ENCODE measurements at regions not wholly inside any gene's neighbourhood (a gene's known extent, or its start where the extent isn't known, plus 50 kb on each side); places are given as distances from the start of the nearest gene placed in this dataset.

DNA sequence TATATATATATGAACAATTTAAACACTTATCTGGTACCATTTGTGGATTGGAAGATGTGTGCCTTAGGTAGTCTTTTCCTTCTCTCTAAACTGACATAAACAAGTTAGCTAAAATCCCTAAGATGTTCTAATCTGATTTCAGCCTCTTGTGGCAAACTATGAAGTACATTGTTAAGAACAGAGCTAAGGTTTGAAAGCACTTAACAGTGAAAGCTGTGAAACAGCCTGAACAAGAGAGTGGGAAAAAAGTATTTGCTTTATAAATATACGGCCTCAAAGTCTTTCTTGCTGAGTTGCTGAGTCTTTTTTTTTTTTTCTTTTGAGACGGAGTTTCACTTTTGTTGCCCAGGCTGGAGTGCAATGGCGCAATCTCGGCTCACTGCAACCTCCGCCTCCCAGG lies 53.7 kb upstream of the PELI2 start:
- Histone ChIP-seq H2BK15ac (ENCODE audit: low read depth, low read length) (no peak overlapping the region), H4K91ac (ENCODE audit: insufficient read depth, low read depth, low read length) (no peak overlapping the region), H3K27ac (ENCODE audit: insufficient read depth, low read length) (no peak overlapping the region), H4K5ac (ENCODE audit: low read depth, low read length) (no peak overlapping the region), H3K23ac (ENCODE audit: low read depth, low read length) (no peak overlapping the region), H2AFZ (replicated peaks; ENCODE audit: low read length, poor library complexity) (no peak overlapping the region), H3K4me2 (ENCODE audit: low read depth, low read length) (no peak overlapping the region), H2AK9ac (replicated peaks; ENCODE audit: low read depth, low read length, poor library complexity) (no peak overlapping the region), H3K18ac (ENCODE audit: low read depth, low read length) (no peak overlapping the region), H3K4me3 (ENCODE audit: insufficient read depth, low read depth, low read length) (no peak overlapping the region), H3K27me3 (ENCODE audit: control insufficient read depth, insufficient read depth, low read length) (peaks cover 7% of the 10 kb centered on the region), H3K9me3 (ENCODE audit: control insufficient read depth, insufficient read depth, low read length) (no peaks in the 10 kb centered on the region), H3K36me3 (ENCODE audit: control insufficient read depth, insufficient read depth, low read length) (no peaks in the 10 kb centered on the region), H3K79me1 (ENCODE audit: low read depth in 1 of 2, low read length in 2 of 2) (no peaks in the 10 kb centered on the region), H2BK120ac (ENCODE audit: low read depth, low read length) (no peak overlapping the region), H2AK5ac (ENCODE audit: low read depth, low read length) (no peak overlapping the region), H3K9me1 (ENCODE audit: insufficient read depth, low read length) (no peaks in the 10 kb centered on the region; the same call in 1 of the 2 replicates), H3K56ac (ENCODE audit: extremely low read depth, insufficient read depth, low read length) (no peak overlapping the region), H3K14ac (replicated peaks; ENCODE audit: low read depth, low read length) (no peak overlapping the region), H4K8ac (ENCODE audit: low read depth in 2 of 2, low read length in 2 of 2) (no peak overlapping the region), H3K9ac (ENCODE audit: low read depth, low read length) (no peak overlapping the region), H4K20me1 (ENCODE audit: insufficient read depth, low read length) (no peaks in the 10 kb centered on the region), H2BK20ac (ENCODE audit: low read depth, low read length) (no peak overlapping the region), H2BK5ac (ENCODE audit: low read depth, low read length, poor library complexity, severe bottlenecking) (no peak overlapping the region), H3K4me1 (ENCODE audit: control insufficient read depth, insufficient read depth, low read length) (no peaks in the 10 kb centered on the region), H3K4ac (ENCODE audit: low read depth, low read length) (no peak overlapping the region)
- ChIA-PET CTCF (interaction anchor here (0.7 kb wide), 1 partner anchor 22 kb away, joined by 3 read pairs; no protein-coding TSS in a partner anchor), POLR2A (ENCODE audit: unreplicated experiment) (no interaction called here)
- intact Hi-C loops (cut with micrococcal nuclease) (no loop called here), in situ Hi-C loops (cut with MboI; ENCODE audit: low sequenced_read_pairs) (no loop called here), dilution Hi-C loops (cut with HindIII; ENCODE audit: low sequenced_read_pairs, unreplicated experiment) (no loop called here)
- WGBS, 2 experiments (ENCODE audit: extremely low coverage in 2 of 2, insufficient read length in 1 of 2) = no CpG with 5 or more reads among the region's 5 CpGs
- TF ChIP-seq MAFK (IDR thresholded peaks at IDR 0.05; ENCODE audit: low read depth, low read length) (no peak), NFE2L2 (IDR thresholded peaks at IDR 0.05; ENCODE audit: low read depth, low read length) (no peak), SMC3 (IDR thresholded peaks at IDR 0.05; ENCODE audit: low read depth, low read length) (no peak), BHLHE40 (IDR thresholded peaks at IDR 0.05; ENCODE audit: low read depth, low read length) (no peak), FOS (IDR thresholded peaks at IDR 0.05; ENCODE audit: low read depth, low read length) (no peak), RAD21 (IDR thresholded peaks at IDR 0.05; ENCODE audit: low read length) (no peak), RFX5 (IDR thresholded peaks at IDR 0.05; ENCODE audit: low read depth, low read length) (no peak), MXI1 (IDR thresholded peaks at IDR 0.05; ENCODE audit: borderline replicate concordance, low read depth, low read length) (no peak), RCOR1 (IDR thresholded peaks at IDR 0.05; ENCODE audit: insufficient replicate concordance, low read length) (no peak)
- TF ChIP-seq, protein P1, sequence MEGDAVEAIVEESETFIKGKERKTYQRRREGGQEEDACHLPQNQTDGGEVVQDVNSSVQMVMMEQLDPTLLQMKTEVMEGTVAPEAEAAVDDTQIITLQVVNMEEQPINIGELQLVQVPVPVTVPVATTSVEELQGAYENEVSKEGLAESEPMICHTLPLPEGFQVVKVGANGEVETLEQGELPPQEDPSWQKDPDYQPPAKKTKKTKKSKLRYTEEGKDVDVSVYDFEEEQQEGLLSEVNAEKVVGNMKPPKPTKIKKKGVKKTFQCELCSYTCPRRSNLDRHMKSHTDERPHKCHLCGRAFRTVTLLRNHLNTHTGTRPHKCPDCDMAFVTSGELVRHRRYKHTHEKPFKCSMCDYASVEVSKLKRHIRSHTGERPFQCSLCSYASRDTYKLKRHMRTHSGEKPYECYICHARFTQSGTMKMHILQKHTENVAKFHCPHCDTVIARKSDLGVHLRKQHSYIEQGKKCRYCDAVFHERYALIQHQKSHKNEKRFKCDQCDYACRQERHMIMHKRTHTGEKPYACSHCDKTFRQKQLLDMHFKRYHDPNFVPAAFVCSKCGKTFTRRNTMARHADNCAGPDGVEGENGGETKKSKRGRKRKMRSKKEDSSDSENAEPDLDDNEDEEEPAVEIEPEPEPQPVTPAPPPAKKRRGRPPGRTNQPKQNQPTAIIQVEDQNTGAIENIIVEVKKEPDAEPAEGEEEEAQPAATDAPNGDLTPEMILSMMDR (conservative IDR thresholded peaks at IDR 0.05; ENCODE audit: low read depth, low read length) = no peak
- TF ChIP-seq, protein P2, sequence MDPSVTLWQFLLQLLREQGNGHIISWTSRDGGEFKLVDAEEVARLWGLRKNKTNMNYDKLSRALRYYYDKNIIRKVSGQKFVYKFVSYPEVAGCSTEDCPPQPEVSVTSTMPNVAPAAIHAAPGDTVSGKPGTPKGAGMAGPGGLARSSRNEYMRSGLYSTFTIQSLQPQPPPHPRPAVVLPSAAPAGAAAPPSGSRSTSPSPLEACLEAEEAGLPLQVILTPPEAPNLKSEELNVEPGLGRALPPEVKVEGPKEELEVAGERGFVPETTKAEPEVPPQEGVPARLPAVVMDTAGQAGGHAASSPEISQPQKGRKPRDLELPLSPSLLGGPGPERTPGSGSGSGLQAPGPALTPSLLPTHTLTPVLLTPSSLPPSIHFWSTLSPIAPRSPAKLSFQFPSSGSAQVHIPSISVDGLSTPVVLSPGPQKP (IDR thresholded peaks at IDR 0.05; ENCODE audit: borderline replicate concordance, low read depth, low read length) = no peak
- TF ChIP-seq, protein P3, sequence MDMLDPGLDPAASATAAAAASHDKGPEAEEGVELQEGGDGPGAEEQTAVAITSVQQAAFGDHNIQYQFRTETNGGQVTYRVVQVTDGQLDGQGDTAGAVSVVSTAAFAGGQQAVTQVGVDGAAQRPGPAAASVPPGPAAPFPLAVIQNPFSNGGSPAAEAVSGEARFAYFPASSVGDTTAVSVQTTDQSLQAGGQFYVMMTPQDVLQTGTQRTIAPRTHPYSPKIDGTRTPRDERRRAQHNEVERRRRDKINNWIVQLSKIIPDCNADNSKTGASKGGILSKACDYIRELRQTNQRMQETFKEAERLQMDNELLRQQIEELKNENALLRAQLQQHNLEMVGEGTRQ (IDR thresholded peaks at IDR 0.05; ENCODE audit: low read depth, low read length) = no peak
- DNase-seq (no peak), ATAC-seq (ENCODE audit: low read depth) (no peak)
- BruUV-seq (replicated peaks) = no TSS peak
